PC-3 (cell line): ENCODE measurements at regions not wholly inside any gene's neighbourhood (a gene's known extent, or its start where the extent isn't known, plus 50 kb on each side); places are given as distances from the start of the nearest gene placed in this dataset.

Experiments
- EZH2 ChIP-seq: fragments of 300-600 bp; sonication (generic); IDR thresholded peaks from one replicate; pipeline ENCODE4 v1.6.1; 2017; ENCODE audit warnings: antibody characterized with exemption, mild to moderate bottlenecking, low read length; ENCODE audit not compliant: unreplicated experiment
- EZH2phosphoT487 ChIP-seq: fragments of 300-600 bp; sonication (generic); IDR thresholded peaks from 2 replicates; pipeline ENCODE4 v1.6.1; 2018; ENCODE audit warnings: mild to moderate bottlenecking, antibody characterized with exemption, low read length, borderline replicate concordance
- TF ChIP-seq, protein P1 (sequence below): fragments of 300-600 bp; sonication (generic); conservative IDR thresholded peaks from 2 replicates; pipeline ENCODE4 v1.5.1; 2017; ENCODE audit warnings: antibody characterized with exemption, low read depth, mild to moderate bottlenecking, low read length

DNA sequence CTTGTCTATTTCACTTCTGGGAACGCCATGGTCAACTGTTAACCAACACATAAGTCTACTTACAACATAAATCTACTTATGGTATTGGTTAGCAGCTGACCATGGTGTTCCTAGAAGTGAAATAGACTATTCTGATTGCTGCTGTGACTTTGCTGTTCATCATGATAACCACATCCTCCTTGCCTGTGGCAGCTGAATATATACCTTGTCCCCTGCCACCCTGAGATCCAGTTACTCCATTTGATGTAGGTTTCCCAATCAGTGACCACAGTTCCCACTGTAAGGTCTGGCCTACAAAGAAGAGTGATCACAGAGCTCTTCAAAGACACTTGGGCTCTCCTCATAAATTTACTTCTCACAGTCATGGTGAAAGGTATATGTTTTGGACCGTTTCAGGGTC lies 66.8 kb upstream of the ALDH1A3 start:
- TF ChIP-seq, protein P1, sequence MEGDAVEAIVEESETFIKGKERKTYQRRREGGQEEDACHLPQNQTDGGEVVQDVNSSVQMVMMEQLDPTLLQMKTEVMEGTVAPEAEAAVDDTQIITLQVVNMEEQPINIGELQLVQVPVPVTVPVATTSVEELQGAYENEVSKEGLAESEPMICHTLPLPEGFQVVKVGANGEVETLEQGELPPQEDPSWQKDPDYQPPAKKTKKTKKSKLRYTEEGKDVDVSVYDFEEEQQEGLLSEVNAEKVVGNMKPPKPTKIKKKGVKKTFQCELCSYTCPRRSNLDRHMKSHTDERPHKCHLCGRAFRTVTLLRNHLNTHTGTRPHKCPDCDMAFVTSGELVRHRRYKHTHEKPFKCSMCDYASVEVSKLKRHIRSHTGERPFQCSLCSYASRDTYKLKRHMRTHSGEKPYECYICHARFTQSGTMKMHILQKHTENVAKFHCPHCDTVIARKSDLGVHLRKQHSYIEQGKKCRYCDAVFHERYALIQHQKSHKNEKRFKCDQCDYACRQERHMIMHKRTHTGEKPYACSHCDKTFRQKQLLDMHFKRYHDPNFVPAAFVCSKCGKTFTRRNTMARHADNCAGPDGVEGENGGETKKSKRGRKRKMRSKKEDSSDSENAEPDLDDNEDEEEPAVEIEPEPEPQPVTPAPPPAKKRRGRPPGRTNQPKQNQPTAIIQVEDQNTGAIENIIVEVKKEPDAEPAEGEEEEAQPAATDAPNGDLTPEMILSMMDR, result no peak
- TF ChIP-seq EZH2phosphoT487 (no peak), EZH2 (no peak)
